ENCODE measurements at regions not wholly inside any gene's neighbourhood (a gene's known extent, or its start where the extent isn't known, plus 50 kb on each side); places are given as distances from the start of the nearest gene placed in this dataset.

GRCh38 chr12:61985830-61986229, 274.4 kb upstream of the USP15 start:
- no peaks in the 10 kb centered on the region for H3K27me3 ChIP-seq (ENCODE audit: control insufficient read depth, insufficient read depth, low read length)
- H3K9me3 ChIP-seq (ENCODE audit: control insufficient read depth, insufficient read depth, low read length): no peaks in the 10 kb centered on the region
- no peak overlapping the region for H3K27ac ChIP-seq (ENCODE audit: low read depth, low read length)
- ChIA-PET CTCF (interaction anchor here (0.6 to 1.3 kb wide), 2 partner anchors 8 to 22 kb away, joined by 3 to 4 read pairs; no protein-coding TSS in a partner anchor), POLR2A (no interaction called here)
- no peak overlapping the region for H3K4me3 ChIP-seq (ENCODE audit: low read depth, low read length)
- no peak for DNase-seq (ENCODE audit: low read depth, low spot score)
- TF ChIP-seq CTCF (IDR thresholded peaks at IDR 0.05; ENCODE audit: low read depth, low read length): no peak

DNA sequence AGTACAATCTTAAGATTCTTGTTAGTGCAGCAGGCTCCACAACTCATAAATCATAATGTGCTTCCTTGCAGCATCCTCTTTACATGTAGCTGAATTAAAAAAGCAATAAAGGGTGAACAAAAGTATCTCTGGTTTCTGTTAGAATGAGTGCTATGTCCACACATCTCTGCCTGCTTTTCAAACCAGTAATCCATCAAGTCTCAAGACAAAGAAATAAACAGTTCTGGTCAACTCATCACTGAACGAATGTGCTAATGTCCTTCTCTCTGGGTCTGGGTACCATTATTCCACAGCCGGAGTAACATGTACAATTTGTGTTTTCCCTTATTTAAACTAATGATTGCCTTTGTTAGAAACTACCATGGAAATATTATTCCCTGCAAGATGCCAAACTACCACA, 273.0 kb upstream of the USP15 start:
- ChIA-PET CTCF (no interaction called here), POLR2A (no interaction called here)
- Histone ChIP-seq H3K4me3 (ENCODE audit: low read depth, low read length) (no peak overlapping the region), H3K9me3 (ENCODE audit: control insufficient read depth, insufficient read depth, low read length) (no peaks in the 10 kb centered on the region), H3K27me3 (ENCODE audit: control insufficient read depth, insufficient read depth, low read length) (no peaks in the 10 kb centered on the region), H3K27ac (ENCODE audit: low read depth, low read length) (no peak overlapping the region)
- DNase-seq (ENCODE audit: low read depth, low spot score): no peak
- TF ChIP-seq CTCF (IDR thresholded peaks at IDR 0.05; ENCODE audit: low read depth, low read length): no peak

DNA sequence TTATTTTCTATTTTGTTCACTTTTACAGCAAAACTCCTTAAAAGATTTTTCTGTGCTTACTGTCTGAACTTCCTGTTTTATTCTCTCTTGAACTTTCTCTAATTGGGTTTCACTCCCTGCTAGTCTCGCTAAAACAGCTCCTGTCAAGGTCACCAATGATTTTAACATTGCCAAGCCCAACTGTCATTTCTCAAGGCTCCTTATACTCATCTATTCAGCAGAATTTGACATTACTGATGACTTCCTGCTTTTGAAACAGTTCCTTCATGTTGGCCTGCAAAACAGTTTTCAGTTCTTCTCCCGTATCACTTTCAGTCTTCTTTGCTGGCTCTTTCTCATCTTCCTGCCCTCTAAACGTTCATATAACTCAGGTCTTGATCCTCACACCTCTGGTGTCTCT, 268.5 kb upstream of the USP15 start:
- DNase-seq (ENCODE audit: low read depth, low spot score): no peak
- Histone ChIP-seq H3K27ac (ENCODE audit: low read depth, low read length) (no peak overlapping the region), H3K27me3 (ENCODE audit: control insufficient read depth, insufficient read depth, low read length) (no peaks in the 10 kb centered on the region), H3K9me3 (ENCODE audit: control insufficient read depth, insufficient read depth, low read length) (no peaks in the 10 kb centered on the region), H3K4me3 (ENCODE audit: low read depth, low read length) (no peak overlapping the region)
- no peak for TF ChIP-seq CTCF (IDR thresholded peaks at IDR 0.05; ENCODE audit: low read depth, low read length)
- ChIA-PET POLR2A (no interaction called here), CTCF (no interaction called here)

GRCh38 chr12:61993734-61994345, 266.4 kb upstream of the USP15 start:
- Histone ChIP-seq H3K27me3 (ENCODE audit: control insufficient read depth, insufficient read depth, low read length) (no peaks in the 10 kb centered on the region), H3K27ac (ENCODE audit: low read depth, low read length) (no peak overlapping the region), H3K9me3 (ENCODE audit: control insufficient read depth, insufficient read depth, low read length) (no peaks in the 10 kb centered on the region), H3K4me3 (ENCODE audit: low read depth, low read length) (no peak overlapping the region)
- DNase-seq (ENCODE audit: low read depth, low spot score): no peak
- TF ChIP-seq CTCF (IDR thresholded peaks at IDR 0.05; ENCODE audit: low read depth, low read length): peak; percentile 54
- ChIA-PET CTCF (interaction anchor here (0.9 to 1.6 kb wide), 2 partner anchors 8 to 13 kb away, joined by 4 read pairs; no protein-coding TSS in a partner anchor), POLR2A (no interaction called here)

- H3K27me3 ChIP-seq (ENCODE audit: control insufficient read depth, insufficient read depth, low read length): no peaks in the 10 kb centered on the region
- ChIA-PET CTCF (interaction anchor here (1.0 kb wide), 1 partner anchor 20 kb away, joined by 3 read pairs; no protein-coding TSS in a partner anchor), POLR2A (no interaction called here)
Measured at GRCh38 chr12:61996717-61997116, 263.5 kb upstream of the USP15 start.

More at GRCh38 chr12:61996717-61997116, 263.5 kb upstream of the USP15 start:
- H3K27ac ChIP-seq (ENCODE audit: low read depth, low read length): no peak overlapping the region
- H3K9me3 ChIP-seq (ENCODE audit: control insufficient read depth, insufficient read depth, low read length): no peaks in the 10 kb centered on the region
- no peak overlapping the region for H3K4me3 ChIP-seq (ENCODE audit: low read depth, low read length)
- no peak for TF ChIP-seq CTCF (IDR thresholded peaks at IDR 0.05; ENCODE audit: low read depth, low read length)
- no peak for DNase-seq (ENCODE audit: low read depth, low spot score)
